Testis (tissue), 2 donors: ENCODE measurements at regions not wholly inside any gene's neighbourhood (a gene's known extent, or its start where the extent isn't known, plus 50 kb on each side); places are given as distances from the start of the nearest gene placed in this dataset.

Source experiments
- CTCF ChIP-seq, 3 experiments: fragments of 450-650 bp in 2 of 3; fragments of 200-600 bp in 1 of 3; sonication (generic) in 1 of 3; IDR thresholded peaks; one replicate each; pipeline ENCODE4 v1.5.1; 2016 to 2019; ENCODE audit warnings: antibody characterized with exemption in 3 of 3, mild to moderate bottlenecking in 2 of 3, moderate library complexity in 1 of 3
- POLR2A ChIP-seq: fragments of 450-650 bp; IDR thresholded peaks from one replicate; pipeline ENCODE4 v1.6.1; 2017; ENCODE audit warnings: antibody characterized with exemption, mild to moderate bottlenecking, moderate library complexity

- TF ChIP-seq POLR2A = no peak
- TF ChIP-seq CTCF (IDR thresholded peaks at IDR 0.05) = no peak
Measured at GRCh38 chr4:56226579-56226978, 160.7 kb downstream of the AASDH start.
